Fibroblast of skin of left quadriceps (primary cell): ENCODE measurements at regions not wholly inside any gene's neighbourhood (a gene's known extent, or its start where the extent isn't known, plus 50 kb on each side); places are given as distances from the start of the nearest gene placed in this dataset.
"Not testable (repeated sequence)": the region's sequence is repeated elsewhere in the genome, so short reads cannot be mapped to it uniquely, and the experiment has no call there.

Source experiments
- DNase-seq, 2 experiments: peaks; one replicate each; pipeline ENCODE4 v3.0.0-alpha.2; 2013; ENCODE audit warnings: low read depth in 2 of 2

- DNase-seq: no peak
Observed at GRCh38 chr5:39654715-39655114, 229.9 kb upstream of the DAB2 start.

DNA sequence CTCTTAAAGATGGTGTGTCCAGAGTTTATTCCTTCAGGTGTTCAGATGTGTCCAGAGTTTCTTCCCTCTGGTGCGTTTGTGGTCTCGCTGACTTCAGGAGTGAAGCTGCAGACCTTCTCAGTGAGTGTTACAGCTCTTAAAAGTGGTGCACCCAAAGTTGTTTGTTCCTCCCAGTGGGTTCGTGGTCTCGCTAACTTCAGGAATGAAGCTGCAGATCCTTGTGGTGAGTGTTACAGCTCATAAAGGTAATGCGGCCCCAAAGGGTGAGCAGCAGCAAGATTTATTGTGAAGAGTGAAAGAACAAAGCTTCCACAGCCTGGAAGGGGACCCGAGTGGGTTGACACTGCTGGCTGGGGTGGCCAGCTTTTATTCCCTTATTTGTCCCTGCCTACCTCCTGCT is 227.7 kb upstream of the DAB2 start:
- DNase-seq: not testable (repeated sequence)

GRCh38 chr5:39652036-39652435 is 227.3 kb upstream of the DAB2 start:
- no peak for DNase-seq

DNA sequence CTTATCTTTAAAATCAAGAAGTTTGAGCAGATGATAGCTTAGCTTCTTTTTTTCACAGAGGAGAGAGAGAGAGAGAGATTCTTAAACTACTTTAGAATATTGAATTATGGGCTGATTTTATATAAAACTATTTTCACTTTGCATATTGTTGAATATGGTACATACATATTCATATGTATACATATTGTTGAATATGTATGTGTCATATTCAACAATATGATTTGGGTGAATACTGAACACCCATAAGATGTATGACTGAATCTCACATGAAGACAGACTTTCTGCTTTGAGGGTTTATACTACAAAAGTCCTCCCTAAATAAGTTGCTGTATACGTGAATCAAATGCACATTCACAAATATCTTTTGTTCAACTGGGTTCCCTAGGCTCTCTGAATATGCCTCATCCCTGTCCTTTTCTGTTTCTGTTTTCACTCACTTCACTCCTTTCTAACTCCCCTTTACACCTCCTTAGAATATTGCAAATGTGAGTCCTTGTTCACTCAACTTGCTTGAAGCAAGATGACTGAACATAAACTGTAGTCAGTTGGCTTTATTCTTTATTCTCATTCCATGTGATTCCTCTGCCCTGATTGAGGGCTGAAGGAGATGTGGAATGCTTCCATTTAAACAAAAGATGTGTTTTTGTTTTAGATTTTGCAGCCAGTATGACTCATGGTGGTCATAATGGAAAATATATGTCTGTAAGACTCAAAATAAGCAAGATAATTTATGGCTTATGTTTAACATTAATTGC is 225.4 kb upstream of the DAB2 start:
- DNase-seq: peak in 1 of 2 experiments; percentile 7

GRCh38 chr5:39648848-39649227 is 224.1 kb upstream of the DAB2 start:
- DNase-seq: no peak

DNA sequence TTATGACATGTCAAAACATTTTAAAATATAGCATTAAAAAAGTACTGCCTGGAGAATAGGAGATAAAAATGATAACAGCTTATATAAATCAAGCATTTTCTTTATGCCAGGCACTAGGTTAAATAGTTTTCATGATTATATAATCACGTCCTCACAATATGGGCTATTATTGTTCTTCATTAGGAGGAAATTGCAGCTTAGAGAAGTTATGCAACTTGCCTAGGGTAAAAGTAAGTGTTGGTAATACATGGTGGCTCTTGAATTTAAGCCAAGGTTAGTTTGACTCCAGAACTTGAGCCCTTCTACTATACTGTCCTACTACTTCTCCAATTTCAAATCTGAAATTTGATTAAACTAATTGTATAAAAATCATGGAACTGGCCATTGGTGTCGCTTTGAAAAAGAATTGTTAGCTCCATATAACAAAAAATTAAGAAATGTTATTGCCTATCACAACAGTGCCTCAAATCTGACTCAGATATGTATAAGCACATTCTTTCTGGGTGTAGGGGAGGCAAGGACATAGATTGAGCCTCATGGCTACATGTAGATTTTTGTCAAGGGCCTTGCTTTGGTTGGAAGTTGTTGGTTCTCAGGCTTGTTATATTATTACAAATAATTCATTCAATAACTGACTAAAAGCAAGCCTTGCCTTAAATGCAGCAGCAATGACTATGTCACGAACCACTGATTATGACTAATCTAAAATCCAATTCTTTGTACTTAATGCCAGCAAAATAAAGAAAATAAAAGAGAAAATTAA is 223.5 kb upstream of the DAB2 start:
- DNase-seq: no peak

DNA sequence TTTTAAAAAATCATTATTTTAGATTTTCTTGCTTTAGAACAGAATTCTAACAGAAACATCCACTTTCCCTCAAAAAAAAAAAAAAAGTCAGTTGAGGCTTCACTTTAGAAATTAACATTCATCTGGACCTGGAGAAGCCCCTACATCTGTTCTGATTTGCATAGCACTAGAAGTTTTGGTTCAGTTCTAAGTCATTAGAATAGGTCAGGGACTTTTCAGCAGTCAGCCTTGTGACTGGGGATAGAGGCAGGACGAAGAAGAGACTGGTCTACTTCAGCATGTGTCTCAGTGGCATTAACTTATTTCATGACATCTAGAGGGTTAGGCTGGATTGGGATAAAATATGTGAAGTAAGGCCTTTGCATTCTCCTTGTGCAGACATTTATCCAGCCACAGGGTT is 215.8 kb upstream of the DAB2 start:
- no peak for DNase-seq

GRCh38 chr5:39639618-39640089 is 214.9 kb upstream of the DAB2 start:
- no peak for DNase-seq

GRCh38 chr5:39638813-39639212 is 214.0 kb upstream of the DAB2 start:
- DNase-seq: no peak

DNA sequence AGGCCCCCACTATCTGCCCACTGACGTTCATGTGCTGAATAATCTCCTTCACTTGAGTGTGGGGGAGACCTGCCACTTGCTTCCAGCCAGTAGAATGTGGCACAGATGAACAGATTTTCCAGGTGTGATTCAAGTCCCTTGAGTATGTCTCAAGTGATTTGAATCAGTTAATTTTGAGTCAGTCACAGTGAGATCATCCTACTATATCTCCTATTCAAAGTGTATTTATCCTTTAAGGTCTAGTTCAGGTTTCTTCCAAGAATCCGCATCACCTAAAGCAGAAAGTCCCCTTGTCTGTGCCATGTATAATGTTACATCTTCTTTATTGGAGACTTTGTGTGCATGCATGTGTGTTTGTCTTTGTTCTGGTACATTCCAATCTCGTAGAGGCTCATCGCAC is 208.3 kb upstream of the DAB2 start:
- no peak for DNase-seq

DNA sequence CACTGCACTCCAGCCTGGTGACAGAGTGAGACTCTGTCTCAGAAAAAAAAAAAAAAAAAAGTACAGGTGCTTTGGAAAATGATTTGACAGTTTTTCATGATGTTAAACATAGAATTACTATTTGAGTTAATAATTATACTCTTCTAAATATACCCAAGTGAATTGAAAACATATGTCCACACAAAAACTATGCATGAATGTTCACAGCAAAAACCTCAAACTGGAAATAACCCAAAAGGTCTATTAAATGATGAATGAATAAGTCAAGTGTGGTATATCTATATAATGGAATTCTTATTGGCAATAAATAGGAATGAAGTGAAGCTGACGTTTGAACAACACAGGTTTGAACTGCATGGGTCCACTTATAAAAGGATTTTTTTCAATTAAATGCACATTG is 207.2 kb upstream of the DAB2 start:
- peak; percentile 73 to 75 for DNase-seq

DNA sequence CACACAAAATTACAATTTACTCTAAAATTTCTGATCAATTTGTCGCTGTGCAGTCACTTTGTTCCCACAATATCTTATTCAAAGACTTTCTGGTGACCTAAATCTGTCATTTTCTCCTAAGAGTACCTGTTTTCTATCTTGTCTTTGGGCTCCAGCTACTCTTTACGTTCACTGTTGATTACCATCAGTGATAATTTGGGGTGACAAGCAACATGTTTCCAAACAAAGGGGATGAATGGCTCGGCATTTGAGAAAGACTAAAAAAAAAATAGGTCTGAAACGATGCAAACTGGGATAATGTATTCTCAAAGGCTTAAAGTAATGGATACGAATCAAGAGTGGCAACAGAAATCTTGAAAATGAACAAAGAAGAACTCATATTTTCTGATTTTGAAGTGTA is 205.2 kb upstream of the DAB2 start:
- no peak for DNase-seq

- DNase-seq: no peak
Observed at GRCh38 chr5:39628348-39628747, 203.6 kb upstream of the DAB2 start.

DNA sequence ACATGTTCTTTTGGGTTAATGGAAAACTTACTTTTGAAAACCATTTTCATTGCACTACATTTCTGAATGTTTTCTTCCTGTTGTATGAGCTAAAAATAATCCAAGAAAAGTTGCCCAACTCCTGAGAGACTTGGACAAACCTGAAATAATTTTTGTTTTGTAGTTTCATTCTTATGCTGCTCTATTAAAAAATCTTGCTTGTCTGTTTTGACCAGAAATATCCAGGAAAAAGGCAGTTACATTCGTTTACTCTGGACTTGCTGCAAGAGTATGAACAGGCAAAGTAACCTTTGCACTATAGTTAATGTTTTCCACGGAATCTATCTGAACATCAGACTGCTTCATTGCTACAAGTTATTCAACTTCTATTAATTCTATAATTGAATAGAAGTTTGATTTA is 200.1 kb upstream of the DAB2 start:
- DNase-seq: no peak

GRCh38 chr5:39624268-39624886 is 199.6 kb upstream of the DAB2 start:
- no peak for DNase-seq

GRCh38 chr5:39623291-39623865 is 198.6 kb upstream of the DAB2 start:
- DNase-seq: no peak

DNA sequence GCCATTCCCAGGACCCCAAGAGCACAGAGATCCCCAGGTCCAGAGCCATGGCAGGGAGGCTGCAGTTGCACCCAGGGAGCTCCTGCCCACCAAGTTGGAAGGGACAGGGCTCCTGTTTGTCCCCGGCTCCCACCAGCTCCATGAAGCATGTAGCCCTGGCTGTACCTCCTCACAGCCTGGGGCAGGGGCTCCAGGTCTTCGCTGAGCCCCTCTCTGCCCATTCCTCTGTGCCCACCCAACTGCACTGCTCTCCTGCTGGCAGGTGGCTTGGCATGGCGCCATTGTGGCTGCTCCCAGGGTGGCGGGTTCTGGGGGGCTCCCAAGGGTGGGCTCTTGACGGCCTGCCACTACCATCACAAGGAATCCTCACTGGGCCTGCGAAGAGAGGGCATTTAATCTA is 197.5 kb upstream of the DAB2 start:
- DNase-seq: no peak

GRCh38 chr5:39619168-39619818 is 194.5 kb upstream of the DAB2 start:
- no peak for DNase-seq

DNA sequence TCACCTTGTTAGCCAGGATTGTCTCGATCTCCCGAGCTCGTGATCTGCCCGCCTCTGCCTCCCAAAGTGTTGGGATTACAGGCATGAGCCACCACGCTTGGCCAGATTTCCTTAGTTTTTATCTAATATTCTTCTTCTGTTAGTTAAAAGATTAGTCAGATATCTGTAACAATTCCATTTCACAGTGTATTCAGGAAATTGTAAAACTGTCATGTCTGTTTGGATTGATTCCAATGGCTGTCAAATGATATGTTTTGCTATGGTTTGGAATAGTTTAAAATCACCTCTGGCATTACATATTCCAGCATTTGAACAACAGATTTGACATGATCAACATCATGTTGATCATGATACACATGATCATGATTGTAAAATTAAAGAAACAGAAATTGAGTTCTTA is 193.6 kb upstream of the DAB2 start:
- no peak for DNase-seq

DNA sequence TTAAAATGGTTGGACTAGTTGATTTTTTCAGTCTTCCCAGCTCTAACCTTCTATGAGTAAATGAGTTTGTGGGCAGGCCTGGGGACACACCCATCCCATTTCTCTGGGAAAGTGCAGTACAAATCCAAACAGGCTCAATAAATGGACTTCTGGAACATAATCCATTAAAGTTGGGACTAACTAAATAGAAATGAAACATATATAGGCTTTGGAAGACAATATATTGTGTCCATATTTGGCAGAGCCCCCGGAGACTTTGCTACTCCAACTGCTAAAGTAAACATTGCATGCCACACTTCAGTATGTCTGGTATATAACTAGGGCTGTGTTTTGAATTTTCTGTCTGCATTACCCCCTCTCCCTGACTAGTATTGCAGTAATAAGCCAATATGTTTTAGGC is 191.4 kb upstream of the DAB2 start:
- DNase-seq: no peak

DNA sequence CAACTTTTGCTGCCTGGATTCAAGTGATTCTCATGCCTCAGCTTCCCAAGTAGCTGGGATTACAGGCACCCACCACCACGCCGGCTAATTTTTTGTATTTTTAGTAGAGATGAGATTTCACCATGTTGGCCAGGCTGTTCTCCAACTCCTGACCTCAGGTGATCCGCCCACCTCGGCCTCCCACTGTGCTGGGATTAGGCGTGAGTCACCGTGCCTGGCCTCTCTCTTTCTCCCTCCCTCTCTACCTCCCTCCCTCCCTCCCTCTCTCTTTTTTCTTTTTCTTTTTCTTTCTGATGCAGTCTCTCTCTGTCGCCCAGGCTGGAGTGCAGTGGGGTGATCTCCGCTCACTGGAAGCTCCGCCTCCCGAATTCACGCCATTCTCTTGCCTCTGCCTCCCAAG is 186.3 kb upstream of the DAB2 start:
- not testable (repeated sequence) for DNase-seq

DNA sequence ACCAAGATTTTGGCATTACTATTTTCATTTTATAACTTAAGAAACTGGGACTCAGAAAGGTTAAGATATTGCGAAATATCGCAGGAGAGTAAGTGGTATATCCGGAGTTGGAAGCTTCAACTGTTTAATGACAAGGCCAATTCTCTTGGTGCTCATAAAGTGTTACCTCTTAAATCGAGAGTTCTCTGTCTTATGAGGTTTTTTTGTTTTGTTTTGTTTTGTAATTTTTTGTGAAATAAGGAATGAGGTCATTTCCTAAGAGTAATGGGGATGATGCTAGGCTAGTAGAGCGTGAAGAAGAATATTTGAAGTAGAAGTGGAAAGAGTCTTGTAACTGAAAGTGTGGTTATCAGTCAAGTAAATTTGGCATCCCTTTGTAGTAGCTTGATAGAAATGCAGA is 183.2 kb upstream of the DAB2 start:
- DNase-seq: no peak
